ENCODE measurements at regions not wholly inside any gene's neighbourhood (a gene's known extent, or its start where the extent isn't known, plus 50 kb on each side); places are given as distances from the start of the nearest gene placed in this dataset.

GRCh38 chrY:19053806-19054205, 280.3 kb upstream of the HSFY2 start:
- FAIRE-seq (no peak), DNase-seq (no peak)
- H3K36me3 ChIP-seq (ENCODE audit: control insufficient read depth in 2 of 3, insufficient read depth in 3 of 3, low read length in 3 of 3), result no peaks in the 10 kb centered on the region
- intact Hi-C loops (cut with DNase I), result no loop called here
- H3K9me3 ChIP-seq (ENCODE audit: control insufficient read depth in 2 of 3, insufficient read depth in 1 of 3, low read length in 3 of 3), result no peaks in the 10 kb centered on the region
- no peaks in the 10 kb centered on the region for H3K27me3 ChIP-seq (ENCODE audit: control insufficient read depth, insufficient read depth, low read length)
- H3K4me1 ChIP-seq (ENCODE audit: control insufficient read depth in 2 of 3, insufficient read depth in 2 of 3, low read depth in 1 of 3, low read length in 3 of 3), result peaks cover 0 to 5% (median 0%) of the 10 kb centered on the region in 3 donors
- H3K4me3 ChIP-seq (ENCODE audit: low read length in 3 of 3), result no peak overlapping the region
- TF ChIP-seq CTCF (IDR thresholded peaks at IDR 0.05; ENCODE audit: borderline replicate concordance, extremely low read depth, insufficient read depth), result no peak
- no peak overlapping the region for H3K9ac ChIP-seq (ENCODE audit: low read length in 3 of 3)
- H3K27ac ChIP-seq (ENCODE audit: low read depth in 2 of 2, low read length in 2 of 2), result no peak overlapping the region

GRCh38 chrY:19051021-19051420, 277.5 kb upstream of the HSFY2 start:
- no peak for TF ChIP-seq CTCF (IDR thresholded peaks at IDR 0.05; ENCODE audit: borderline replicate concordance, extremely low read depth, insufficient read depth)

GRCh38 chrY:19042984-19043442, 269.5 kb upstream of the HSFY2 start:
- H3K4me3 ChIP-seq (ENCODE audit: low read length in 3 of 3), result no peak overlapping the region
- H3K27ac ChIP-seq (ENCODE audit: low read depth in 2 of 2, low read length in 2 of 2), result no peak overlapping the region
- FAIRE-seq (no peak), DNase-seq (no peak)
- H3K36me3 ChIP-seq (ENCODE audit: control insufficient read depth in 2 of 3, insufficient read depth in 3 of 3, low read length in 3 of 3), result no peaks in the 10 kb centered on the region
- no peak for TF ChIP-seq CTCF (IDR thresholded peaks at IDR 0.05; ENCODE audit: borderline replicate concordance, extremely low read depth, insufficient read depth)
- H3K4me1 ChIP-seq (ENCODE audit: control insufficient read depth in 2 of 3, insufficient read depth in 2 of 3, low read depth in 1 of 3, low read length in 3 of 3), result no peaks in the 10 kb centered on the region
- no peak overlapping the region for H3K9ac ChIP-seq (ENCODE audit: low read length in 3 of 3)
- no peaks in the 10 kb centered on the region for H3K9me3 ChIP-seq (ENCODE audit: control insufficient read depth in 2 of 3, insufficient read depth in 1 of 3, low read length in 3 of 3)
- no peaks in the 10 kb centered on the region for H3K27me3 ChIP-seq (ENCODE audit: control insufficient read depth, insufficient read depth, low read length)
- intact Hi-C loops (cut with DNase I), result no loop called here

More at GRCh38 chrY:19051021-19051420, 277.5 kb upstream of the HSFY2 start:
- Histone ChIP-seq H3K27ac (ENCODE audit: low read depth in 2 of 2, low read length in 2 of 2) (no peak overlapping the region), H3K4me3 (ENCODE audit: low read length in 3 of 3) (no peak overlapping the region), H3K9me3 (ENCODE audit: control insufficient read depth in 2 of 3, insufficient read depth in 1 of 3, low read length in 3 of 3) (no peaks in the 10 kb centered on the region), H3K36me3 (ENCODE audit: control insufficient read depth in 2 of 3, insufficient read depth in 3 of 3, low read length in 3 of 3) (no peaks in the 10 kb centered on the region), H3K27me3 (ENCODE audit: control insufficient read depth, insufficient read depth, low read length) (no peaks in the 10 kb centered on the region), H3K9ac (ENCODE audit: low read length in 3 of 3) (no peak overlapping the region), H3K4me1 (ENCODE audit: control insufficient read depth in 2 of 3, insufficient read depth in 2 of 3, low read depth in 1 of 3, low read length in 3 of 3) (peaks cover 0 to 3% (median 0%) of the 10 kb centered on the region in 3 donors)
- DNase-seq (no peak), FAIRE-seq (no peak)
- intact Hi-C loops (cut with DNase I), result no loop called here
